ENCODE measurements at regions not wholly inside any gene's neighbourhood (a gene's known extent, or its start where the extent isn't known, plus 50 kb on each side); places are given as distances from the start of the nearest gene placed in this dataset.

GRCh38 chr18:78576967-78577366 lies 402.7 kb upstream of the SALL3 start:
- no peaks in the 10 kb centered on the region for H4K20me1 ChIP-seq (ENCODE audit: control insufficient read depth, extremely low read depth, insufficient read depth, low read length)
- H2AFZ ChIP-seq (ENCODE audit: low read length), result no peak overlapping the region
- no peak overlapping the region for H3K9ac ChIP-seq (ENCODE audit: insufficient read depth, low read length)
- H3K4me2 ChIP-seq (ENCODE audit: extremely low read depth, insufficient read depth, low read length), result no peak overlapping the region
- H3K27me3 ChIP-seq (ENCODE audit: control insufficient read depth, insufficient read depth, low read length), result no peaks in the 10 kb centered on the region
- H3K4me1 ChIP-seq (ENCODE audit: control insufficient read depth, extremely low read depth, insufficient read depth, low read length), result no peaks in the 10 kb centered on the region
- no peaks in the 10 kb centered on the region for H3K79me2 ChIP-seq (ENCODE audit: control insufficient read depth, insufficient read depth, low read length)
- no peaks in the 10 kb centered on the region for H3K9me3 ChIP-seq (ENCODE audit: control insufficient read depth, insufficient read depth, low read depth, low read length)
- no peaks in the 10 kb centered on the region for H3K36me3 ChIP-seq (ENCODE audit: control insufficient read depth, insufficient read depth, low read length)
- TF ChIP-seq EZH2 (IDR thresholded peaks at IDR 0.05; ENCODE audit: low read length, missing control alignments), result no peak
- TF ChIP-seq, protein P1, sequence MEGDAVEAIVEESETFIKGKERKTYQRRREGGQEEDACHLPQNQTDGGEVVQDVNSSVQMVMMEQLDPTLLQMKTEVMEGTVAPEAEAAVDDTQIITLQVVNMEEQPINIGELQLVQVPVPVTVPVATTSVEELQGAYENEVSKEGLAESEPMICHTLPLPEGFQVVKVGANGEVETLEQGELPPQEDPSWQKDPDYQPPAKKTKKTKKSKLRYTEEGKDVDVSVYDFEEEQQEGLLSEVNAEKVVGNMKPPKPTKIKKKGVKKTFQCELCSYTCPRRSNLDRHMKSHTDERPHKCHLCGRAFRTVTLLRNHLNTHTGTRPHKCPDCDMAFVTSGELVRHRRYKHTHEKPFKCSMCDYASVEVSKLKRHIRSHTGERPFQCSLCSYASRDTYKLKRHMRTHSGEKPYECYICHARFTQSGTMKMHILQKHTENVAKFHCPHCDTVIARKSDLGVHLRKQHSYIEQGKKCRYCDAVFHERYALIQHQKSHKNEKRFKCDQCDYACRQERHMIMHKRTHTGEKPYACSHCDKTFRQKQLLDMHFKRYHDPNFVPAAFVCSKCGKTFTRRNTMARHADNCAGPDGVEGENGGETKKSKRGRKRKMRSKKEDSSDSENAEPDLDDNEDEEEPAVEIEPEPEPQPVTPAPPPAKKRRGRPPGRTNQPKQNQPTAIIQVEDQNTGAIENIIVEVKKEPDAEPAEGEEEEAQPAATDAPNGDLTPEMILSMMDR (conservative IDR thresholded peaks at IDR 0.05 in 1 of 2, IDR thresholded peaks at IDR 0.05 in 1 of 2; ENCODE audit: low read depth in 1 of 2, low read length in 2 of 2), result no peak
- H3K4me3 ChIP-seq (replicated peaks in 1 of 4; ENCODE audit: control extremely low read depth in 1 of 4, insufficient read depth in 1 of 4, low read depth in 3 of 4, low read length in 4 of 4), result no peak overlapping the region
- no peak overlapping the region for H3K27ac ChIP-seq (ENCODE audit: insufficient read depth, low read length)
- no peak for DNase-seq (ENCODE audit: low read depth in 2 of 2)

DNA sequence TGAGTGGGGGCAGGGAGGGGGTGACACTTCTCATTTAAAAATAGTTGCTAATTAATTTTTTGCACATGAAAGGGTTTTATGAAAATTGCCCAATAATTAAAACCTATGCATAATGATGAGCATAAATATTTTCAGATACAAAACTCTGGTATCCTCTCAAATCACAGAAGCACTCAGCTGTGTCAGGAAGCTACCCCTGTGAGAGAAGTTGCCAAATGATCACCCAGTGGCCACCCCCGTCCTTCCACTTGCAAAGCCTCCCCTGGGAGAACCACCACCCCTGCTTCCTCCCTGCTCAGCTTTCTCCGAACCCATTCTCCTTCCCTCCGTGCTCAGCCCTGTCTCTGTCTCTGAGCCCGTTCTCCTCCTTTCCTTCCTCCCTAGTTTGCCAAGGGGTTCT lies 400.2 kb upstream of the SALL3 start:
- Histone ChIP-seq H3K4me2 (ENCODE audit: extremely low read depth, insufficient read depth, low read length) (no peak overlapping the region), H3K4me1 (ENCODE audit: control insufficient read depth, extremely low read depth, insufficient read depth, low read length) (no peaks in the 10 kb centered on the region), H3K9me3 (ENCODE audit: control insufficient read depth, insufficient read depth, low read depth, low read length) (no peaks in the 10 kb centered on the region), H3K27me3 (ENCODE audit: control insufficient read depth, insufficient read depth, low read length) (no peaks in the 10 kb centered on the region), H2AFZ (ENCODE audit: low read length) (no peak overlapping the region), H4K20me1 (ENCODE audit: control insufficient read depth, extremely low read depth, insufficient read depth, low read length) (no peaks in the 10 kb centered on the region), H3K36me3 (ENCODE audit: control insufficient read depth, insufficient read depth, low read length) (no peaks in the 10 kb centered on the region), H3K27ac (ENCODE audit: insufficient read depth, low read length) (no peak overlapping the region), H3K79me2 (ENCODE audit: control insufficient read depth, insufficient read depth, low read length) (no peaks in the 10 kb centered on the region), H3K4me3 (replicated peaks in 1 of 4; ENCODE audit: control extremely low read depth in 1 of 4, insufficient read depth in 1 of 4, low read depth in 3 of 4, low read length in 4 of 4) (no peak overlapping the region), H3K9ac (ENCODE audit: insufficient read depth, low read length) (no peak overlapping the region)
- TF ChIP-seq, protein P1 (conservative IDR thresholded peaks at IDR 0.05 in 1 of 2, IDR thresholded peaks at IDR 0.05 in 1 of 2; ENCODE audit: low read depth in 1 of 2, low read length in 2 of 2), result no peak
- no peak for TF ChIP-seq EZH2 (IDR thresholded peaks at IDR 0.05; ENCODE audit: low read length, missing control alignments)
- no peak for DNase-seq (ENCODE audit: low read depth in 2 of 2)

GRCh38 chr18:78579854-78580577 lies 399.6 kb upstream of the SALL3 start:
- no peak for TF ChIP-seq EZH2 (IDR thresholded peaks at IDR 0.05; ENCODE audit: low read length, missing control alignments)
- TF ChIP-seq, protein P1 (conservative IDR thresholded peaks at IDR 0.05 in 1 of 2, IDR thresholded peaks at IDR 0.05 in 1 of 2; ENCODE audit: low read depth in 1 of 2, low read length in 2 of 2), result no peak
- no peak overlapping the region for H3K27ac ChIP-seq (ENCODE audit: insufficient read depth, low read length)
- no peaks in the 10 kb centered on the region for H3K4me1 ChIP-seq (ENCODE audit: control insufficient read depth, extremely low read depth, insufficient read depth, low read length)
- no peaks in the 10 kb centered on the region for H3K9me3 ChIP-seq (ENCODE audit: control insufficient read depth, insufficient read depth, low read depth, low read length)
- H4K20me1 ChIP-seq (ENCODE audit: control insufficient read depth, extremely low read depth, insufficient read depth, low read length), result no peaks in the 10 kb centered on the region
- H3K4me3 ChIP-seq (replicated peaks in 1 of 4; ENCODE audit: control extremely low read depth in 1 of 4, insufficient read depth in 1 of 4, low read depth in 3 of 4, low read length in 4 of 4), result no peak overlapping the region
- H3K27me3 ChIP-seq (ENCODE audit: control insufficient read depth, insufficient read depth, low read length), result no peaks in the 10 kb centered on the region
- H3K36me3 ChIP-seq (ENCODE audit: control insufficient read depth, insufficient read depth, low read length), result no peaks in the 10 kb centered on the region
- H3K4me2 ChIP-seq (ENCODE audit: extremely low read depth, insufficient read depth, low read length), result no peak overlapping the region
- no peak overlapping the region for H3K9ac ChIP-seq (ENCODE audit: insufficient read depth, low read length)
- H2AFZ ChIP-seq (ENCODE audit: low read length), result no peak overlapping the region
- no peaks in the 10 kb centered on the region for H3K79me2 ChIP-seq (ENCODE audit: control insufficient read depth, insufficient read depth, low read length)
- no peak for DNase-seq (ENCODE audit: low read depth in 2 of 2)

All from fibroblast of lung (primary cell).